K562 (cell line): ENCODE measurements at regions not wholly inside any gene's neighbourhood (a gene's known extent, or its start where the extent isn't known, plus 50 kb on each side); places are given as distances from the start of the nearest gene placed in this dataset.
A peak's percentile ranks its signal among the peaks of the same experiment; 100 is the strongest.

ENCODE experiments used
- ATAC-seq: fragments of 200-7000 bp; cut with Tn5 transposase; 3 replicates; pipeline ENCODE4 v1.9.1; 2020; ENCODE audit warnings: moderate library complexity
- BruUV-seq: library from RNA; stranded (reverse); fragments of 400-500 nt; replicated peaks from 2 replicates; lab custom pipeline; 2021; lab: Mats Ljungman, UMichigan
- CTCF ChIA-PET: fragments of 300-600 bp; formaldehyde crosslinking; extraction: SDS; loops from one replicate; lab custom pipeline; 2021; ENCODE audit warnings: low intra/inter-chr PET ratio; lab: Yijun Ruan, JAX
- POLR2A ChIA-PET: fragments of 300-600, 350-650 bp; sonication (Branson Sonifier 250); formaldehyde crosslinking; extraction: SDS; loops from one replicate; lab custom pipeline; 2021; ENCODE audit warnings: antibody characterized with exemption, inconsistent platforms; lab: Yijun Ruan, JAX
- DNase-seq, 4 experiments: peaks; one replicate each; pipeline versions ENCODE4 v3.0.0 to v3.0.0-alpha.2; 2011 to 2018; ENCODE audit warnings: low spot score in 3 of 4, mixed read lengths in 3 of 4; ENCODE audit errors: extremely low read depth in 1 of 4
- FAIRE-seq: peaks from 2 replicates; lab custom pipeline; 2011; peaks lifted over from hg19 to GRCh38; lab: Jason Lieb, UNC
- H2AFZ ChIP-seq: 2 replicates; pipeline ENCODE4 v1.6.0; 2011; ENCODE audit warnings: low read depth, low read length, control low read depth, inconsistent platforms
- H3K27ac ChIP-seq: fragments of 200-600 bp; 3 replicates; pipeline ENCODE4 v1.8.0; 2011; ENCODE audit warnings: low read depth, mild to moderate bottlenecking, control low read depth, inconsistent platforms, low read length, moderate library complexity, mixed read lengths; ENCODE audit errors: extremely low read depth
- H3K27me3 ChIP-seq, 2 experiments: fragments of 300-600 bp in 1 of 2; 2 replicates in 1 of 2; 3 replicates in 1 of 2; pipeline versions ENCODE4 v1.6.0 to v1.8.0; 2011; ENCODE audit warnings: inconsistent platforms in 2 of 2, low read length in 2 of 2, mild to moderate bottlenecking in 1 of 2, mixed read lengths in 1 of 2, moderate library complexity in 1 of 2; ENCODE audit not compliant: control insufficient read depth in 2 of 2, insufficient read depth in 2 of 2
- H3K36me3 ChIP-seq: fragments of 300-600 bp; 3 replicates; pipeline ENCODE4 v1.8.0; 2011; ENCODE audit warnings: mild to moderate bottlenecking, low read length, inconsistent platforms; ENCODE audit not compliant: control insufficient read depth, insufficient read depth
- H3K4me1 ChIP-seq, 2 experiments: fragments of 200-600 bp in 1 of 2; replicated peaks in 1 of 2; 2 replicates in 1 of 2; 3 replicates in 1 of 2; pipeline versions ENCODE4 v1.5.1 to v1.8.0; 2011; ENCODE audit warnings: inconsistent platforms in 2 of 2, low read length in 2 of 2, mild to moderate bottlenecking in 1 of 2, mixed read lengths in 1 of 2, moderate library complexity in 1 of 2; ENCODE audit not compliant: control insufficient read depth in 2 of 2, insufficient read depth in 2 of 2
- H3K4me2 ChIP-seq: 2 replicates; pipeline ENCODE4 v1.6.1; 2011; ENCODE audit warnings: low read length, control low read depth, inconsistent platforms, mixed read lengths; ENCODE audit not compliant: insufficient read depth
- H3K4me3 ChIP-seq: fragments of 200-600 bp; sonication (generic), shearing (Covaris generic); 2 replicates; pipeline ENCODE4 v1.5.1; 2016; ENCODE audit warnings: control low read depth, inconsistent platforms
- H3K79me2 ChIP-seq: fragments of 200-600 bp; 3 replicates; pipeline ENCODE4 v1.8.0; 2011; ENCODE audit warnings: low read length, inconsistent platforms; ENCODE audit not compliant: control insufficient read depth, insufficient read depth
- H3K9ac ChIP-seq, 2 experiments: 2 replicates each; pipeline versions ENCODE4 v1.6.0 to v1.6.1; 2011; ENCODE audit warnings: low read depth in 2 of 2, low read length in 2 of 2, control low read depth in 1 of 2, inconsistent platforms in 1 of 2, mild to moderate bottlenecking in 1 of 2, mixed read lengths in 1 of 2; ENCODE audit not compliant: insufficient read depth in 1 of 2
- H3K9me1 ChIP-seq: one replicate; pipeline ENCODE4 v1.6.0; 2011; ENCODE audit warnings: inconsistent platforms, mild to moderate bottlenecking, low read length, moderate library complexity; ENCODE audit not compliant: control insufficient read depth, insufficient read depth
- H3K9me3 ChIP-seq: replicated peaks from 2 replicates; pipeline ENCODE4 v1.5.1; 2011; ENCODE audit warnings: low read depth, low read length, inconsistent platforms; ENCODE audit not compliant: control insufficient read depth, insufficient read depth
- H4K20me1 ChIP-seq: replicated peaks from 2 replicates; pipeline ENCODE4 v1.6.1; 2011; ENCODE audit warnings: low read length, inconsistent platforms, mixed read lengths; ENCODE audit not compliant: control insufficient read depth, insufficient read depth
- ARNT ChIP-seq, 2 experiments: fragments of 450-650 bp; IDR thresholded peaks; 2 replicates each; pipeline ENCODE4 v1.6.1; 2016; ENCODE audit warnings: mild to moderate bottlenecking in 1 of 2
- BRD4 ChIP-seq: fragments of 200-600 bp; sonication (generic); IDR thresholded peaks from 2 replicates; pipeline ENCODE4 v1.6.1; 2017; ENCODE audit warnings: inconsistent platforms
- DEAF1 ChIP-seq: fragments of 450-650 bp; formaldehyde crosslinking; IDR thresholded peaks from 2 replicates; pipeline ENCODE4 v1.4.0; 2020; ENCODE audit warnings: mild to moderate bottlenecking, moderate library complexity
- NBN ChIP-seq: fragments of 450-650 bp; IDR thresholded peaks from 2 replicates; pipeline ENCODE4 v1.6.1; 2016; ENCODE audit warnings: low read depth, mild to moderate bottlenecking
- REST ChIP-seq, 2 experiments: fragments of 450-650 bp; formaldehyde crosslinking in 1 of 2; IDR thresholded peaks; 2 replicates each; pipeline versions ENCODE4 v1.4.0 to v1.6.1; 2014 to 2020; ENCODE audit warnings: mild to moderate bottlenecking in 2 of 2, borderline replicate concordance in 1 of 2, low read depth in 1 of 2
- SMC3 ChIP-seq: conservative IDR thresholded peaks from 2 replicates; pipeline ENCODE4 v1.6.1; 2011; ENCODE audit warnings: low read depth, low read length, improper control_type of control experiment; ENCODE audit not compliant: insufficient read depth
- SREBF2 ChIP-seq: sonication (generic); formaldehyde crosslinking; IDR thresholded peaks from 2 replicates; pipeline ENCODE4 v1.4.0; 2020; ENCODE audit warnings: mild to moderate bottlenecking, missing genetic modification reagents
- TFAM ChIP-seq: fragments of 250-450 bp; sonication (Bioruptor Pico); conservative IDR thresholded peaks from 2 replicates; pipeline ENCODE4 v1.5.0; 2021; ENCODE audit warnings: mild to moderate bottlenecking, moderate library complexity
- ZNF133 ChIP-seq: fragments of 250-450 bp; sonication (Bioruptor Pico); IDR thresholded peaks from 2 replicates; pipeline ENCODE4 v1.4.0; 2020; ENCODE audit warnings: mild to moderate bottlenecking
- ZNF143 ChIP-seq: sonication (generic); formaldehyde crosslinking; IDR thresholded peaks from 2 replicates; pipeline ENCODE4 v1.9.0; 2022; ENCODE audit warnings: mild to moderate bottlenecking, missing genetic modification reagents
- WGBS: fragments of 100-300 bp; shearing (Covaris generic); methylation state at CpG from one replicate; pipeline ENCODE4 v1.1.6; 2016; ENCODE audit warnings: low coverage, mixed read lengths; ENCODE audit not compliant: insufficient coverage; ENCODE audit errors: missing lambda C conversion rate; 5-methylcytosine and 5-hydroxymethylcytosine counted together
- in situ Hi-C: fragments of 300-500 bp; cut with MboI; formaldehyde crosslinking; loops from 4 replicates; pipeline ENCODE4 v1.15.0; 2018; ENCODE audit warnings: inconsistent platforms, mixed read lengths
- intact Hi-C: fragments of 100-400 bp; cut with micrococcal nuclease; formaldehyde crosslinking; loops from 2 replicates; pipeline ENCODE4 v1.14.2; 2022

GRCh38 chr12:104877103-104877705, 80.9 kb downstream of the SLC41A2 start:
- Histone ChIP-seq H4K20me1 (no peaks in the 10 kb centered on the region), H3K9me3 (no peaks in the 10 kb centered on the region), H3K9ac (no peak overlapping the region), H3K9me1 (no peaks in the 10 kb centered on the region), H3K27me3 (no peaks in the 10 kb centered on the region), H2AFZ (no peak overlapping the region), H3K79me2 (no peaks in the 10 kb centered on the region), H3K4me2 (no peak overlapping the region), H3K4me1 (peaks cover 0 to 5% of the 10 kb centered on the region in 2 experiments; a peak in 1 of 5 replicates), H3K27ac (no peak overlapping the region), H3K4me3 (no peak overlapping the region), H3K36me3 (no peaks in the 10 kb centered on the region)
- FAIRE-seq (no peak), ATAC-seq (peak; percentile 47; the same call in 1 of the 3 replicates), DNase-seq (peak in 2 of 4 experiments; percentile 28 to 37)
- in situ Hi-C loops (loop anchor here (10.0 kb wide), 1 partner anchor 672 kb away; no protein-coding TSS in a partner anchor), intact Hi-C loops (loop anchor here (1.0 to 5.0 kb wide), 3 partner anchors 197 to 675 kb away; no protein-coding TSS in a partner anchor)
- CTCF ChIA-PET: interaction anchor here (0.7 to 1.5 kb wide), 2 partner anchors 495 to 1000 kb away, joined by 4 to 11 read pairs; no protein-coding TSS in a partner anchor
- 2% methylated on average over 3 of the region's 3 CpGs for WGBS
- POLR2A ChIA-PET: no interaction called here
- BruUV-seq: no TSS peak
- TF ChIP-seq SMC3: peak; percentile 30; the same call in 1 of the 2 replicates
- peak; percentile 72 for TF ChIP-seq DEAF1
- no peak for TF ChIP-seq SREBF2
- TF ChIP-seq ZNF133 (CRISPR knock-in tag): no peak
- TF ChIP-seq ARNT (IDR thresholded peaks at IDR 0.05): no peak
- peak; percentile 63; the same call in 1 of the 2 replicates for TF ChIP-seq REST (IDR thresholded peaks at IDR 0.05; ENCODE audit: borderline replicate concordance)
- TF ChIP-seq REST (CRISPR knock-in tag; IDR thresholded peaks at IDR 0.05; ENCODE audit: low read depth): no peak
- no peak for TF ChIP-seq BRD4
- no peak for TF ChIP-seq ZNF143 (CRISPR knock-in tag)
- TF ChIP-seq NBN: no peak
- no peak for TF ChIP-seq TFAM
